ENCODE measurements at regions not wholly inside any gene's neighbourhood (a gene's known extent, or its start where the extent isn't known, plus 50 kb on each side); places are given as distances from the start of the nearest gene placed in this dataset.
"Not testable (repeated sequence)": the region's sequence is repeated elsewhere in the genome, so short reads cannot be mapped to it uniquely, and the experiment has no call there.

GRCh38 chr6:15907914-15908518, 220.9 kb upstream of the MYLIP start:
- no peak overlapping the region for H3K27ac ChIP-seq
- H3K9me3 ChIP-seq: no peaks in the 10 kb centered on the region
- 39% methylated on average over 11 of the region's 11 CpGs for WGBS
- H3K4me3 ChIP-seq: no peak overlapping the region
- H3K27me3 ChIP-seq (replicated peaks; ENCODE audit: insufficient read depth): no peaks in the 10 kb centered on the region
- no peaks in the 10 kb centered on the region for H3K36me3 ChIP-seq
- peak; percentile 54 for DNase-seq (ENCODE audit: low spot score)
- intact Hi-C loops (cut with DNase I): no loop called here
- TF ChIP-seq CTCF (IDR thresholded peaks at IDR 0.05): peak in 1 of 4 experiments; percentile 28
- peak; percentile 50 for TF ChIP-seq POLR2AphosphoS5 (IDR thresholded peaks at IDR 0.05)
- TF ChIP-seq POLR2A (IDR thresholded peaks at IDR 0.05): no peak
- no peaks in the 10 kb centered on the region for H3K4me1 ChIP-seq (replicated peaks)

- H3K27me3 ChIP-seq (replicated peaks; ENCODE audit: insufficient read depth); H3K4me3 ChIP-seq; intact Hi-C loops (cut with DNase I); H3K4me1 ChIP-seq (replicated peaks); H3K9me3 ChIP-seq; H3K27ac ChIP-seq; DNase-seq (ENCODE audit: low spot score); H3K36me3 ChIP-seq: not testable (repeated sequence)
- WGBS: 57% methylated on average over 7 of the region's 7 CpGs
Measured at GRCh38 chr6:15907220-15907913, 221.5 kb upstream of the MYLIP start.

- Histone ChIP-seq H3K4me1 (replicated peaks) (no peaks in the 10 kb centered on the region), H3K27me3 (replicated peaks; ENCODE audit: insufficient read depth) (no peaks in the 10 kb centered on the region), H3K4me3 (no peak overlapping the region), H3K27ac (no peak overlapping the region), H3K9me3 (no peaks in the 10 kb centered on the region), H3K36me3 (no peaks in the 10 kb centered on the region)
- TF ChIP-seq POLR2AphosphoS5 (IDR thresholded peaks at IDR 0.05) (no peak), CTCF (IDR thresholded peaks at IDR 0.05) (no peak), POLR2A (IDR thresholded peaks at IDR 0.05) (no peak)
- no peak for DNase-seq (ENCODE audit: low spot score)
- WGBS: 96% methylated on average over 10 of the region's 10 CpGs
- intact Hi-C loops (cut with DNase I): no loop called here
Measured at GRCh38 chr6:15906420-15907016, 222.4 kb upstream of the MYLIP start.

GRCh38 chr6:15905488-15906419, 223.1 kb upstream of the MYLIP start:
- 86% methylated on average over 8 of the region's 8 CpGs for WGBS
- no peak overlapping the region for H3K4me3 ChIP-seq
- no peaks in the 10 kb centered on the region for H3K36me3 ChIP-seq
- no peak for DNase-seq (ENCODE audit: low spot score)
- H3K4me1 ChIP-seq (replicated peaks): no peaks in the 10 kb centered on the region
- TF ChIP-seq POLR2AphosphoS5 (IDR thresholded peaks at IDR 0.05) (no peak), POLR2A (IDR thresholded peaks at IDR 0.05) (no peak), CTCF (IDR thresholded peaks at IDR 0.05) (no peak)
- intact Hi-C loops (cut with DNase I): no loop called here
- H3K9me3 ChIP-seq: no peaks in the 10 kb centered on the region
- H3K27ac ChIP-seq: no peak overlapping the region
- H3K27me3 ChIP-seq (replicated peaks; ENCODE audit: insufficient read depth): no peaks in the 10 kb centered on the region

Measured in prostate gland (tissue), 2 donors.